Limb (tissue), 2 donors: ENCODE measurements at regions not wholly inside any gene's neighbourhood (a gene's known extent, or its start where the extent isn't known, plus 50 kb on each side); places are given as distances from the start of the nearest gene placed in this dataset.
"Not testable (repeated sequence)": the region's sequence is repeated elsewhere in the genome, so short reads cannot be mapped to it uniquely, and the experiment has no call there.

Source experiments
- DNase-seq, 2 donors: peaks; one replicate each; pipeline ENCODE4 v3.0.0-alpha.2; 2016; ENCODE audit errors: extremely low spot score in 2 of 2

DNA sequence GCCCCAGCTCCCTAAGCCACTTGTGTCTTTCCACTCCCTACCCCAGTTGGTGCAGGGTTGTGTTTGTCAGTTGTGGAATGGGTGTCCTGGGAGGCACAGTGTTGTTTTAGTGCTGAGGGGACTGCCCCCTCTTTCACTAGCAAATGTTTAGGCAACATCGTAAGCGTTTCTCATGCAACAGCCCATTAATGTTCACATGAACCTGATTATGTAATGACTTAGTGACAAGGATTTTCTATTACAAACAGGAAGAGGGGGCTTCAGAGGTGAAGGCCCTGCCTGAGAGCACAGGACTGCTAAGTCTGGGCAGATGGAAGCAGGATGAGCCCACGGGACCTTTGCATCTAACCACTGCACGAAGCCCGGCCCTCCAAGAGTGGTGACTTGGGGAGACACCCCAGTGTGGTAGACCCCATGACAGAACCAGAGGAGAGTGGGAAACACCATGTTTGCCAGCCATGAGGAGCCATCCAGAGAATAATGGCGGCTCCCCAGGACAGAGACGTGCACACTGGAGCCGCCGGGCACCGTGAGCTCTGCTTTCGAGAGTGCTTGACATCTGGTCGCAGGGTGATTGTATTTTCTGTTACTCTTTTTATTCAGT, 339.7 kb downstream of the THBS2 start:
- no peak for DNase-seq

DNA sequence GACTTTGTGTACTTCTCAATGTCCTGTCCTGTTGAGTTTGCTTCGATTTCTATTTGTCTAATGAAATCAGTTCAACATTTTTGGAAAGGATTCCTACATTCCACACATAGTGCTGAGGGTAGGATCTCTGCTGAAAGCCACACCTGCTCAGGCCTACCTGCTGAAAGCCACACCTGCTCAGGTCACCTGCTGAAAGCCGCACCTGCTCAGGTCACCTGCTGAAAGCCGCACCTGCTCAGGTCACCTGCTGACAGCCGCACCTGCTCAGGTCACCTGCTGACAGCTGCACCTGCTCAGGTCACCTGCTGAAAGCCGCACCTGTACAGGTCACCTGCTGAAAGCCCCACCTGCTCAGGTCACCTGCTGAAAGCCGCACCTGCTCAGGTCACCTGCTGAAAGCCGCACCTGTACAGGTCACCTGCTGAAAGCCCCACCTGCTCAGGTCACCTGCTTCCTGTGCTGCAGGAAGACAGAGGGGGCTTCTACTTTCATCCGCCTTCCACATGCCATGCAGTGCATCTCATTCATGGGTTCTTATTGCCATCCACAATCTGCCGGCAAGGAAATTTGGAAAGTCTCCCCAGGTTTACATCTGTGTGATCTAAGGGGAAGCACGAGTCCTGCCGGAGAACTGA, 340.3 kb downstream of the THBS2 start:
- DNase-seq = not testable (repeated sequence)

DNA sequence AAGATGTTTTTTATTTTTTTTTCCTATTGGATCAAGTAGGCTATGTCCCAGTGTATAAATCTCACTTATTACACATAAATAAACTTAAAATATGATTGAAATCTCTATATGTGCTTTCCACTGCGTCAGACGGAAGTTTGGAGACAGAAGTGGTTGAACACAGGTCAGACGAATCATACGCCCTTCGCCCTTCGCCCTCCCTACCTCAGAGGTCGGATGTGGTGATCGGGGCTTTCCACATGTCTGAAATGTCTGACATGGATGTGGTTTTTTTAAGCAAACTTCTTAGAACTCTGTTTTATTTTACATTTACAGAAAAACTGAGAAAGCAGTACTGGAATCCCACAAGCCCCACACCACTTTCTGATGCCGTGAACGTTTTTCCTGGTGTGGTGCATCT, 344.4 kb downstream of the THBS2 start:
- DNase-seq = no peak

DNA sequence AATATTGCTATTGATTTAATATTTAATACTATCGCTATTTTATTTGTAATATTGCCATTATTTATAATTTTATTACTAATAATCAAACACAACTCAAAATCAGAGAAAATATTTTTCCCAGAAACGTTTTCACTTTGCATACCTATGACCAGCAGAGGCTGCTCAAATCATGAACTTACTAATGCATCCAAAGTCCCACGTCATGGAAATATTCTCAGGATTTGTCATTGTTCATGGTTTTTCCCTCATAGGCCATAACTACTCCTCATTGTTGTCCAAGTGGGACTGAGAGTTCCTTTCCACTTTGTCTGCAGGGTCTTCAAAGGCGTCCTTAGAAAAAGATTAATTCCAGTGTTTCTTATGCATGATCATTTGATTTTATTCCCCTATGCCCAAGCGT, 344.8 kb downstream of the THBS2 start:
- peak in 1 of 2 donors; percentile 30 for DNase-seq

DNA sequence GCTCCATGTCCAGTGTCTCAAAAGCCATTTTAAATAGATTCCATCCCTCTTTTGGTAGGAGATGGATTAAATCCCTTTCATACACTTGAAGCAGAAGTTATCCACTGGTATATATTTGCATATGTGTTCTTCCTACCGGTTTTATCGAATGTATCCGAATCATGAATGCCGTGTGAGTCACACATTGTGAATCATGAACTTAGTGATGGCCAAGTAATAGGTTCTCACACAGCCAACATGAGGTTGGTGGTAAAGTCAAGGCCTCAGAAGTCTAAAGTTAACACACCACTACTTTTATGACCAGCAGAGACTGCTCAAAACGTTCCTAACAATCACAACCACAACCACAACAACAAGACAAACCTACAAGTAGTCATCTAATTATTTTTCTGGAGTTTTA, 345.5 kb downstream of the THBS2 start:
- DNase-seq = no peak

DNA sequence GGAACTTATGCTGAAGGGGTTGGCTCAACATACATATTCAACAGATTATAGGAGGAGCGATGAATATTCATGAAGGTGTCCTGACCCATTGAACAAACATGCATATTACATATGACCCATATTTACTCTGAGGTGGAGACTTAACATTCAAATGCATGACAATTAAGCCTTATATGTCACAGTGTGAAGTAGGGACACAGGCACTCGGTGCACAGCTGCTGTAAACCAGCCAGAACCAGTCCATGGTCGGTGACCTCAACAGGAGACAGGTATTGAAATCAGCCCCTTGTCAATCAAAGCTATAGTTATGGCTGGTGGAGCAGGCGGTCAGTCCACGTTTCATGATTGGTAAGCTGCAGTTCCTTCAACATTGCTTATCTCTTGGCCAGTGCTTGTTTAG, 347.3 kb downstream of the THBS2 start:
- no peak for DNase-seq

DNA sequence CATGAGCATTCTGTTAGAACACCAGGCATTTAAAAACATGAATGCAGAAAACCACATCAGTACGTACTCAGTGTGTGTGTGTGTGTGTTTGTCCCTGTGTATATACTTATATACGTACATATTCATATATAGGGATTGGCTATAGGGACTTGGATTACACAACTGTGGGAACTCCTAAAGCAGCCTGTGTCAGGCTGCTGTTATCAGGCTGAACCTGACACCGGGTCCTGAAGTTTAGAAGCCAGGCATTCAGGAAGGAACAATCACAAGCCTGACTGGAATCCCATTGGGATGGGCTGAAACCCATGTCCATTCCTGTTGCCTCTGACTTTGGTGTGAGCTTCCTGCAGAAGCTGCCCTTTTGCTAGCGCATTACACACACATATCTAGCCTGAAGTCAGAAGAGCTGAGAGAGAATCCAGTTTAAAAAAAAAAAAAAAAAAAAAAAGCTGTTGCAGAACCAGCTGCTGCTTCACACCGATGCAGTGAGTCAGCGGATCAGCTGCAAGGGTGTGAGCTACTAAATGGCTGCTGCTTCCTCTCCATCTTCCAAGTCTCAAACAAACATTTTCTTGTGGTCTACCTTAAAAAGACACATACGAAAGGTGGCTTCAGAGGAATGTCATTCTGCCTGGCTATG, 348.1 kb downstream of the THBS2 start:
- no peak for DNase-seq

DNA sequence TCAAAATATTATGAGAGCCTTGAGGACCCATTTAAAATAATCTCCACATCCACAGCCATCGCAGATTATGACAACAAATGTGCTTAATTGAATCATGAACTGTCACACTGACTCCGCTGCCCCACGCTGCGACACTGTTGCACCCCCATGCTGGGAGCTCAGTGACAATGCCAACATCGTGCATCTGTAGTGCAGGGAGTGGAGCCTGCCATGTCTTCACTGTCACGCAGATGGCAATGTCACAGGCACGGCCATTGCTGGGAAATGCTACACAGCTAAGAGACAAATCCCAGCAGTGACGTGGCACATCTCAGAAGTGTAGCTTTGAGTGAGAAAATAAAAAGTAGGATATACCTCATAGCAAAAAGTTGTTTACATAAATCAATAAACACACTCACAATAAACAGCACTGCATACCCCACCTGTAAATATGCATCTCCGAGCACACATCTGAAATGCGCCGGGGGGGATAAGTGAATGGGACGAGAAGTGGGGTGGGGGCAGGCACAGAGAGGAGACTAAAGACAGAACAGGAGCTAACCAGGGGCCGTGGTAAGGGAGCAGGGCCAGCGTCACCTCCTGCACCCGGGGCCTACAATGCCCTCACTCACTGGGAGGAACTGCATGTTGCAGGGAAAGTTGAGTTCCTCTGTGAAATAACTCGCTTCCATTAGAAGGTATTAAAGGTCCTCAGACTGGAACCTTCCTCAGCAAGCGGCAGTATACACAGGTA, 349.9 kb downstream of the THBS2 start:
- DNase-seq = no peak

DNA sequence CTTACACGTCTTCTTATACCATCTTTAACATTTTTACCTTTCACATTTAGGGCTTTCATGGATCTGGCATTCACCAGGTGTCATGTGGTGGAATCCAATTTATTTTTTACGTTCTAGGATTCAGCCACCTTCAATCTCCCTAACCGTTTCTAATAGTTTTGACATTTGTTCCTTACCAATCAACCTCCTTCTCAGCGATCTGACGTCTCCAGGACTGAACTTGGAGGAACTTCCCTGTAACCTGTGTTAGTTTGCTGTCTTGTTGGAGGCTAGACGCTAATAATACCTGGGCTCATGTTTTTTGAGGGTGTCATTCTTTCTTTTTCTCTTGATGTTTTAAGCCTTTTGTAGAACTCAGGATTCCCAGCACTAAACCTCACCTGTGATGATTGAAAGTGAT, 351.6 kb downstream of the THBS2 start:
- no peak for DNase-seq

DNA sequence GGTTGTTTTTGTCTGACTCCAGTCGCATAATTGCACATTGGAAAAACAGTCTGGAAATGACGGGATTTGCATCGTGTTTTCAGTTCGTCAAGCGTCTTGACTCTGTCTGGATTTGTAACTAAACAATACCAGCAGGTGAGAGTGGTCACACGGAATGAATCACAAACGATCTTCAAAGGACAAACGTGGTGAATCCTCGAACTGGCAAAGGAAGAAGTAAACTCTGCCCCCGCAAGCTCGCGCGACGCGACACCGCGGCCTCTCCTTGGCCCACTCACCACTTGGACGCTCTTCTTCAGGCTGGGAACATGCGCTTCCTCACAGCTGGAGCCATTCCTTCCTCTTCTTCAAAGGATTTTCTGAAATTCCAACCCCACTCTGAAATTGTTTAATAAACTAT, 352.6 kb downstream of the THBS2 start:
- DNase-seq = no peak

DNA sequence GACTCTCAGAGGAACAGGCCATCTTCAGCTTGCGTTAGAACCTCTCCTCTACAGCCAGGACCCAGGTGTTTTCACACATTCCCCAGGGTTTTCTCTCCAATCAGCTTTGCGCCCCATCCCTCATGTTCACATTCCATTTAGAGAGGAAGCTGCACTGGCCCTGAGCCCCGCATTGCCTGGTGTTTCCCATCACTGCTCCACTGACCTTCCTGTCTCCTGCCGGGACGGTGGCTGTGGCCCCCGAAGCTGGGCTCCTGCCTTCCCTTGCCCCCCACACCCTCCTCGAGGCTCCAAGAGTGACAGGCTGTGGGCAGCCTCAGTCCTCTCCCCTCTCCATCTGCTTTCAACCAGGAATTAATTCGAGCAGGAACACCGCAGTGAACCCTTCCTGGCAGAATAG, 357.3 kb downstream of the THBS2 start:
- DNase-seq = no peak

DNA sequence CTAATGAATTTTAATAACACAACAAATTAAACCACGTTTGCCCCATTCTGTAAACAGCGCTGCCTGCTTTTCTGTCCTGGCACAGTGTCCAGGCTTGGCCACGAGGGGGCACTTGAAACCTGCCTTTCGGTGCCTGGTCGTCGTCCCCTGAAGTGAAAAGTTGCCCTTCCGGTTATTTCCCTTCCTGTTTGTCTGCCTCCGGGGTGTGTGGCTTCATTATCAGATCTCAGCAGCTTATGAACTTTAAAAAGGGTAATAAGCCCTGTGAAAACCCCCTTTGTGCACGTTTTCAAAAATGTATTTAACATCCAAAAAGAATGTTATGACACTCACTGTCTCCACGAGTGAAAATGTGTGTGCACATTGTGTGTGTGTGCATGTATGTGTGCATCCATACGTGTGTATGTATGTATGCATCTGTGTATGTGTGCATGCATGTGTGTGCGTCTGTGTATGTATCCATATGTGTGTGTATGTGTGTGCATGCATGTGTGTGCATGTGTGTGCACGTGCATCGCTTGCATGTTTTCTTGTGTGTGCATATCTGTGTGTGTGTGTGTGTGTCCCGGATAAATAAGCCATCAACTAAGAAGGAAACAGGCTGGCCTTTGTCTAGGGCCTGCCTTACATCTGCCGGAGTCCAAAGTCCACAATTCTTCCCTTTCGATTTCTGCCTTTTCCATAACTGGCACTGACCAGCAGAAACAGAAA, 358.4 kb downstream of the THBS2 start:
- DNase-seq = peak; percentile 78 to 88

DNA sequence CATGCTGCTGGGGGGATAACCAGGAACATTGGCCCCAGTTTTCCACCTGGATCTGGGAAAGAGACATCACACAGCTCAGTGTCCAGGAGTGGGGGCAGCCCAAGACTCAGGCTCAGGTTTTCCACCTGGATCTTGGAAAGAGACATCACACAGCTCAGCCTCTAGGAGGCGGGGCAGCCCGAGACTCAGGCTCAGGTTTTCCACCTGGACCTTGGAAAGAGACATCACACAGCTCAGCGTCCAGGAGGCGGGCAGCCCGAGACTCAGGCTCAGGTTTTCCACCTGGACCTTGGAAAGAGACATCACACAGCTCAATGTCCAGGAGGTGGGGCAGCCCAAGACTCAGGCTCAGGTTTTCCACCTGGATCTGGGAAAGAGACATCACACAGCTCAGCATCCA, 361.6 kb downstream of the THBS2 start:
- DNase-seq = no peak

DNA sequence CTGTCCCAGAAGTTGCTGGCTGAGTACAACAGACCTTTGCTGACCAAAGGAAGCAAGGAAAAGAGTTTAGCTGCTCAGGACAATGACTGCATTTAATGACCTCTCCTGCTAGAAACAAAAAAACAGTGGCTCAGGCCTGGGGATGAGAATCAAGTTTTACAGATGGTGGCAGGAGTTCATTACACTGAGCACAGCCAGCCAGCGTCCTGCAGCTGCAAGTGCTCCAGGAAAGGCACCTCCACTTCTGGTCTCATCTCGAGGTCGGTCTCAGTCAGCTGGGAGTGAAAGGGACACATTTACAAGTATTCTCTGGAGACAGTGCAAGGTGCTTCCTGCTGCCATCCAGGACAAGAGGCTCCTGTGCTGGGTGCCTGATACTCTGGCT, 362.7 kb downstream of the THBS2 start:
- DNase-seq = no peak

DNA sequence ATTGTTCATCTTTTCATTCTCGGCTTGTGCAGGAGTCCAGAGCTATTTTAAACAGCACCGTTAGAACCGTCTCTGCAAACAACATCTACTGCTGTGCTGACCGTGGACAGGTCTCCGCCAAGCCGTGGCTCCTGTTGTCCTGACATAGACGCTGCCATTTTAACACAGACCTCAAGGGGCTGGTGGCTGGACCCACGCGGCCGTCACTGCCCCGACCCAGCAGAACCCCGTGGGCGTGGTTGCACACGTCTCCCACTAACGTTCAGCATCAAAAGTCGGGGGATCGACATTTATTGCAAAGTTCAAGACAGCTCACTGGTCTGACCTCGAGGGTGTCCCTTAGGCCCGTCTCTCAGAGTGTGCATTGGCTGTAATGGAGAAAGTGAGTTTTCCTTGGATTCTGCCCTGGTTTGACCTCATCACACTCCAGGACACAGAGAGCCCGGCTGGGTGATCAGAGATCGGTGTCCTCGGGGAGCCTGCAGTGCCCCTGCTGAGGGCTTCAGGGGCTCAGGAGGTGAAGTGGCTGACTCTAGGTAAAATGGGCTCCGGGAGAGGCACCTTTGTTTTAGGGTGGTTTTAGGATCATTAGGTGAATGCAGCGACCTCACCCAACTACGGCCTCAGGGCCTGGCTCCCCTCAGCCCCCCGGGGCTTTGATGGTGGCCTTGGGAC, 363.2 kb downstream of the THBS2 start:
- no peak for DNase-seq

DNA sequence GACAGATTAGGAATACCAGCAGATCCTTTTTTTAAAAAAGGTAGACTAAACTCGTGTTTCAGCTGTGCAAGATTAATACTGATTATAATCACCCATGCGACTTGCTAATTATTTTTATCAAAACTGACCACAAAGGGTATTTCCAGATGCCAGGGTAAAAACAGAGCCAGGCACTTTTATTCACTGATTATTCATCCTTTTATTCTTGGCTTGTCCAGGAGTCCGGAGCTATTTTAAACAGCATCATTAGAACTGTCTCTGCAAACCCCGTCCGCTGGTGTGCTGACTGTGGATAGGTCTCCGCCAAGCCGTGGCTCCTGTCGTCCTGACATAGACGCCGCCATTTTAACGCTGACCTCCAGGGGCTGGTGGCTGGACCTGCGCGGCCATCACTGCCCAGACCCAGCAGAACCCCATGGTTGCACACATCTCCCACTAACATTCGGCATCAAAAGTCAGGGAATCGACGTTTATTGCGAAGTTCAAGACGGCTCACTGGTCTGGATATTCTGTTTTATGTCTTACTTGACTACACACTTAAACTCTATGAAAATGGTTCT, 364.8 kb downstream of the THBS2 start:
- DNase-seq = no peak

DNA sequence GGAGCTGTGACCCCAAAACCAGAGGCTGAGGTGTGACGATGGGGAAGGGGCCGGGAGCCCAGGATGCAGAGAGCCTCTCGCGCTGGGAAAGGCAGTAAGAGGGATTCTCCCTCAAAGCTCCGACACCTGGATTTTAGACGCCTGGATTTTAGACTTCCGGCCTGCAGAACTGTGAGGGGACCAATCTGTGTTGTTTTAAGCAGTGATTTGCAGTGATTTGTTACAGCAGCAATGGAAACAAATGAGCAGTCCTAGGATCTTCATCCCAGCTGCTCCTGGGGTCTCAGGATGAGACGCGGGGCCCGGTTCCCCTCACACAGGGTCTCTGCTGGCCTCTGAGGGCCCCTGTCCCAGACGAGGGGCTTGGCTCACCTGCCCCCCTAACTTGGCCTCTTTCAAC, 365.5 kb downstream of the THBS2 start:
- DNase-seq = no peak

DNA sequence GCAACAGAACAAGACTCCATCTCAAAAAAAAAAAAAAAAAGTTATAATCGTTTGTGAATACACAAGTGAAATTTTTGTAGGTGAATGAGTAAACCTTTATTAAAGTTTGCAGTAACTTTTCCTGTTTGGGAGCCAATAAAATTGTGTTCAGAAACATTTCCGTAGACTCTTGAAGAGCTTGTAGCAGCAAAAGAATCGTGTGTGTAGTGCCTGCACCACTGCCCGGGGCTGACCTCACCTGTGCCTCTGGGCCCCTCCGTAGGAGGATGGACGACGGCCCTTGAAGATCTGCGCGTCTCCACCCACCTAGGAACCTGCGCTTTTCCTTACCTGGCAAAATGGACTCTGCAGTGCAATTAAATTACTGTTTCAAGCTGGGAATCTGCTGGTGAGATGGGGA, 366.0 kb downstream of the THBS2 start:
- no peak for DNase-seq

DNA sequence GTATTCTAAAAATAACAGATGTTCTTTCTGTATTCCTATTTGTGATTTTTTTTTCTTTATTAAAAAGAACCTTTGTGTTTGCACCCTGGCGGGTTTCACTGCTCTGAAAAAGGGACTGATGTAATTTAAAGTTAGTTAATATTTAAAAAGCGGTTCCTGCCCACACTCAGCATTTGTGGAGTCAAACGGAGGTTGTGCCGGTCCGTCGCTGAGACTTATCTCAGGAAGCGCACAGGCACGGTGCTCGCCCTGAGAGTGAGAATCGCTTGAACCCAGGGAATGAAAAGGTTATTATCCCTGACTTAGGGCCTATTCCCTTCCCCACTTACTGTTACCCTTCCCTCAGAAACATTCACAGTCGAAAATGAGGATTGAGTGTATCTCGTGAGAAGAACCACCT, 366.7 kb downstream of the THBS2 start:
- DNase-seq = no peak

DNA sequence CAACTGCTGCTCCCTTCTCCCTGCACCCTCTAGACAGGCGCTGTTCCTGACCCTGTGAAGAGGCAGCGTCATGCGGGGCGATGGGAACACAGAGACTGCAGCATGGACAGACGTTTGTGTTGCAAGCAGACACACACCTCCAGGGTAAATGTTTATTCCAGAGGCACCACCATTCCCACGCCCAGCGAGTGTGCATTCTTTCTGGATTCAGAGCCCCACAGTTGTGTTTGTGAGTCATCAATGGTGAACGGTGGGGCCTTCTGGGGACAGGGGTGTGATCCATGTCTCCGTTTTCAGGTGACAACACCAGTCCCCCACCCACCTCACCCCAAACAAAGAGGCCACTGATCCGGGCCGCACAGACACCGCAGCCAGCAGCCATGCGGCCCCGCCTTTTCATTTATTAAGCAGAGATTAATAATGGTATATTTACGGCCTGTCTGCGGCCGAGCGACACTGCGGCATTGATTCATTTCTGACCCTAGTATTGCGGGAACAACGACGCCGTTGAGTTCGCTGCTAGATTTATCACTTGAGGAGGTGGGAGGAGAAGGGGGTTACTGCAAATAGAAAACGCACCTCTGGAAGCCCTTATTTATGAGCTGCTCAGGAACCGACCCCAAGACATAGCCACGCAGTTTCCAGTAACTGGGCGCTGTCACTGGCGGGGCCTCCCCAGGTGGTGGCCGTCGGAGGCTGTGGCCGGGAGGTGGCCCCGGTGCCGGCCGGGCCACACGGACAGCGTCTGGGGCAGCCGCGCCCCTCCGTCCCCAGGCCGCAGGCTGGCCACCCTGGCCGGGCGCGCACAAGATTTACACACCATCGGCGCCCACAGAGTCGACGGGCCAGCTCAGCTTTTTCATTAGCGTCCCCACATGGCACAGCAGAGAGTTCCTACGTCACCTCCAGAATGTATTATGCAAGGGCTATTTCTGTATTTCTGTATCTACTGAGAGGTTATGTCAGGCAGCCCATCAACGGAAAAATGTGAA, 367.6 kb downstream of the THBS2 start:
- DNase-seq = no peak
